ENCODE measurements at regions not wholly inside any gene's neighbourhood (a gene's known extent, or its start where the extent isn't known, plus 50 kb on each side); places are given as distances from the start of the nearest gene placed in this dataset.

GRCh38 chr12:107557589-107558100 is 128.0 kb upstream of the PWP1 start:
- in situ Hi-C loops (cut with HindIII; ENCODE audit: low pct_unique_long_range_greater_than_20kb, low sequenced_read_pairs), result no loop called here

GRCh38 chr12:107558141-107558815 is 127.3 kb upstream of the PWP1 start:
- no peak for DNase-seq (ENCODE audit: low read depth)
- in situ Hi-C loops (cut with HindIII; ENCODE audit: low pct_unique_long_range_greater_than_20kb, low sequenced_read_pairs), result no loop called here

More at GRCh38 chr12:107557589-107558100, 128.0 kb upstream of the PWP1 start:
- DNase-seq (ENCODE audit: low read depth), result no peak

GRCh38 chr12:107558816-107559382 is 126.7 kb upstream of the PWP1 start:
- DNase-seq (ENCODE audit: low read depth), result no peak
- in situ Hi-C loops (cut with HindIII; ENCODE audit: low pct_unique_long_range_greater_than_20kb, low sequenced_read_pairs), result no loop called here

- in situ Hi-C loops (cut with HindIII; ENCODE audit: low pct_unique_long_range_greater_than_20kb, low sequenced_read_pairs), result no loop called here
- DNase-seq (ENCODE audit: low read depth), result no peak
Observed at GRCh38 chr12:107560165-107560898, 125.3 kb upstream of the PWP1 start.

GRCh38 chr12:107560899-107561285 is 124.7 kb upstream of the PWP1 start:
- DNase-seq (ENCODE audit: low read depth), result no peak
- in situ Hi-C loops (cut with HindIII; ENCODE audit: low pct_unique_long_range_greater_than_20kb, low sequenced_read_pairs), result no loop called here

GRCh38 chr12:107564946-107565345 is 120.7 kb upstream of the PWP1 start:
- DNase-seq (ENCODE audit: low read depth), result peak; percentile 21
- in situ Hi-C loops (cut with HindIII; ENCODE audit: low pct_unique_long_range_greater_than_20kb, low sequenced_read_pairs), result no loop called here

- in situ Hi-C loops (cut with HindIII; ENCODE audit: low pct_unique_long_range_greater_than_20kb, low sequenced_read_pairs), result no loop called here
- DNase-seq (ENCODE audit: low read depth), result no peak
Observed at GRCh38 chr12:107565551-107565950, 120.0 kb upstream of the PWP1 start.

- DNase-seq (ENCODE audit: low read depth), result no peak
- in situ Hi-C loops (cut with HindIII; ENCODE audit: low pct_unique_long_range_greater_than_20kb, low sequenced_read_pairs), result no loop called here
Observed at GRCh38 chr12:107567876-107568619, 117.6 kb upstream of the PWP1 start.

- in situ Hi-C loops (cut with HindIII; ENCODE audit: low pct_unique_long_range_greater_than_20kb, low sequenced_read_pairs), result no loop called here
- no peak for DNase-seq (ENCODE audit: low read depth)
Observed at GRCh38 chr12:107568718-107569117, 116.9 kb upstream of the PWP1 start.

- DNase-seq (ENCODE audit: low read depth), result no peak
- in situ Hi-C loops (cut with HindIII; ENCODE audit: low pct_unique_long_range_greater_than_20kb, low sequenced_read_pairs), result no loop called here
Observed at GRCh38 chr12:107570721-107571120, 114.9 kb upstream of the PWP1 start.

GRCh38 chr12:107571492-107571891 is 114.1 kb upstream of the PWP1 start:
- DNase-seq (ENCODE audit: low read depth), result no peak
- in situ Hi-C loops (cut with HindIII; ENCODE audit: low pct_unique_long_range_greater_than_20kb, low sequenced_read_pairs), result no loop called here

GRCh38 chr12:107574691-107575090 is 110.9 kb upstream of the PWP1 start:
- DNase-seq (ENCODE audit: low read depth), result no peak
- in situ Hi-C loops (cut with HindIII; ENCODE audit: low pct_unique_long_range_greater_than_20kb, low sequenced_read_pairs), result no loop called here

GRCh38 chr12:107580750-107581618 is 104.6 kb upstream of the PWP1 start:
- in situ Hi-C loops (cut with HindIII; ENCODE audit: low pct_unique_long_range_greater_than_20kb, low sequenced_read_pairs), result no loop called here
- DNase-seq (ENCODE audit: low read depth), result no peak

- in situ Hi-C loops (cut with HindIII; ENCODE audit: low pct_unique_long_range_greater_than_20kb, low sequenced_read_pairs), result no loop called here
Observed at GRCh38 chr12:107581619-107582015, 104.0 kb upstream of the PWP1 start.

GRCh38 chr12:107583551-107583950 is 102.0 kb upstream of the PWP1 start:
- in situ Hi-C loops (cut with HindIII; ENCODE audit: low pct_unique_long_range_greater_than_20kb, low sequenced_read_pairs), result no loop called here

More at GRCh38 chr12:107581619-107582015, 104.0 kb upstream of the PWP1 start:
- DNase-seq (ENCODE audit: low read depth), result no peak

GRCh38 chr12:107584563-107584962 is 101.0 kb upstream of the PWP1 start:
- DNase-seq (ENCODE audit: low read depth), result no peak
- in situ Hi-C loops (cut with HindIII; ENCODE audit: low pct_unique_long_range_greater_than_20kb, low sequenced_read_pairs), result no loop called here

More at GRCh38 chr12:107583551-107583950, 102.0 kb upstream of the PWP1 start:
- no peak for DNase-seq (ENCODE audit: low read depth)

GRCh38 chr12:107586256-107586970 is 99.2 kb upstream of the PWP1 start:
- in situ Hi-C loops (cut with HindIII; ENCODE audit: low pct_unique_long_range_greater_than_20kb, low sequenced_read_pairs), result no loop called here
- no peak for DNase-seq (ENCODE audit: low read depth)
